ENCODE measurements at regions not wholly inside any gene's neighbourhood (a gene's known extent, or its start where the extent isn't known, plus 50 kb on each side); places are given as distances from the start of the nearest gene placed in this dataset.

DNA sequence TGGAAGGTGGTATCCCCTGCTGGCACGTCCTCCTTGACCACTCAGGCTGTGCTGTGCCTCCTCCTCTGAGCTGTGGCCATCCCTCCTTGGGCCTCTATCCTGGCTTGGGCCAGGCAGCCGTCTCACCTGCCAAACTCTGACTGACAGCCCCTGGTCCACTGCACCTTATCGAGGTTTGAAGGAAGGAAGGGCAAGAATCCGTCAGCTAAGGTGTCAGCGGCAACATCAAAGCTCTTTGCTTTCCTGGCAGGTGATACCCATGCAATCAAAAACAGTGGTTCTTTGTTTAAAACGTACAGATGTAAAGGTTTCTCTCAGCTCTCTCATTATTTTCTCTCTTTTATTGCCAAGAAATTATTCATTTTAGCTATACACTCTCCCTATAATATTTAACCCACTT lies 203.9 kb downstream of the TBXT start:
- no peak for TF ChIP-seq NR2C2 (CRISPR knock-in tag; IDR thresholded peaks at IDR 0.05)
- TF ChIP-seq, protein P1, sequence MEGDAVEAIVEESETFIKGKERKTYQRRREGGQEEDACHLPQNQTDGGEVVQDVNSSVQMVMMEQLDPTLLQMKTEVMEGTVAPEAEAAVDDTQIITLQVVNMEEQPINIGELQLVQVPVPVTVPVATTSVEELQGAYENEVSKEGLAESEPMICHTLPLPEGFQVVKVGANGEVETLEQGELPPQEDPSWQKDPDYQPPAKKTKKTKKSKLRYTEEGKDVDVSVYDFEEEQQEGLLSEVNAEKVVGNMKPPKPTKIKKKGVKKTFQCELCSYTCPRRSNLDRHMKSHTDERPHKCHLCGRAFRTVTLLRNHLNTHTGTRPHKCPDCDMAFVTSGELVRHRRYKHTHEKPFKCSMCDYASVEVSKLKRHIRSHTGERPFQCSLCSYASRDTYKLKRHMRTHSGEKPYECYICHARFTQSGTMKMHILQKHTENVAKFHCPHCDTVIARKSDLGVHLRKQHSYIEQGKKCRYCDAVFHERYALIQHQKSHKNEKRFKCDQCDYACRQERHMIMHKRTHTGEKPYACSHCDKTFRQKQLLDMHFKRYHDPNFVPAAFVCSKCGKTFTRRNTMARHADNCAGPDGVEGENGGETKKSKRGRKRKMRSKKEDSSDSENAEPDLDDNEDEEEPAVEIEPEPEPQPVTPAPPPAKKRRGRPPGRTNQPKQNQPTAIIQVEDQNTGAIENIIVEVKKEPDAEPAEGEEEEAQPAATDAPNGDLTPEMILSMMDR (IDR thresholded peaks at IDR 0.05): no peak
- TF ChIP-seq, protein P2, sequence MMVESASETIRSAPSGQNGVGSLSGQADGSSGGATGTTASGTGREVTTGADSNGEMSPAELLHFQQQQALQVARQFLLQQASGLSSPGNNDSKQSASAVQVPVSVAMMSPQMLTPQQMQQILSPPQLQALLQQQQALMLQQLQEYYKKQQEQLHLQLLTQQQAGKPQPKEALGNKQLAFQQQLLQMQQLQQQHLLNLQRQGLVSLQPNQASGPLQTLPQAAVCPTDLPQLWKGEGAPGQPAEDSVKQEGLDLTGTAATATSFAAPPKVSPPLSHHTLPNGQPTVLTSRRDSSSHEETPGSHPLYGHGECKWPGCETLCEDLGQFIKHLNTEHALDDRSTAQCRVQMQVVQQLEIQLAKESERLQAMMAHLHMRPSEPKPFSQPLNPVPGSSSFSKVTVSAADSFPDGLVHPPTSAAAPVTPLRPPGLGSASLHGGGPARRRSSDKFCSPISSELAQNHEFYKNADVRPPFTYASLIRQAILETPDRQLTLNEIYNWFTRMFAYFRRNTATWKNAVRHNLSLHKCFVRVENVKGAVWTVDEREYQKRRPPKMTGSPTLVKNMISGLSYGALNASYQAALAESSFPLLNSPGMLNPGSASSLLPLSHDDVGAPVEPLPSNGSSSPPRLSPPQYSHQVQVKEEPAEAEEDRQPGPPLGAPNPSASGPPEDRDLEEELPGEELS (CRISPR knock-in tag; IDR thresholded peaks at IDR 0.05): no peak
- TF ChIP-seq, protein P3, sequence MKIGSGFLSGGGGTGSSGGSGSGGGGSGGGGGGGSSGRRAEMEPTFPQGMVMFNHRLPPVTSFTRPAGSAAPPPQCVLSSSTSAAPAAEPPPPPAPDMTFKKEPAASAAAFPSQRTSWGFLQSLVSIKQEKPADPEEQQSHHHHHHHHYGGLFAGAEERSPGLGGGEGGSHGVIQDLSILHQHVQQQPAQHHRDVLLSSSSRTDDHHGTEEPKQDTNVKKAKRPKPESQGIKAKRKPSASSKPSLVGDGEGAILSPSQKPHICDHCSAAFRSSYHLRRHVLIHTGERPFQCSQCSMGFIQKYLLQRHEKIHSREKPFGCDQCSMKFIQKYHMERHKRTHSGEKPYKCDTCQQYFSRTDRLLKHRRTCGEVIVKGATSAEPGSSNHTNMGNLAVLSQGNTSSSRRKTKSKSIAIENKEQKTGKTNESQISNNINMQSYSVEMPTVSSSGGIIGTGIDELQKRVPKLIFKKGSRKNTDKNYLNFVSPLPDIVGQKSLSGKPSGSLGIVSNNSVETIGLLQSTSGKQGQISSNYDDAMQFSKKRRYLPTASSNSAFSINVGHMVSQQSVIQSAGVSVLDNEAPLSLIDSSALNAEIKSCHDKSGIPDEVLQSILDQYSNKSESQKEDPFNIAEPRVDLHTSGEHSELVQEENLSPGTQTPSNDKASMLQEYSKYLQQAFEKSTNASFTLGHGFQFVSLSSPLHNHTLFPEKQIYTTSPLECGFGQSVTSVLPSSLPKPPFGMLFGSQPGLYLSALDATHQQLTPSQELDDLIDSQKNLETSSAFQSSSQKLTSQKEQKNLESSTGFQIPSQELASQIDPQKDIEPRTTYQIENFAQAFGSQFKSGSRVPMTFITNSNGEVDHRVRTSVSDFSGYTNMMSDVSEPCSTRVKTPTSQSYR (CRISPR knock-in tag; IDR thresholded peaks at IDR 0.05): no peak
- TF ChIP-seq NFYB (CRISPR knock-in tag; conservative IDR thresholded peaks at IDR 0.05; ENCODE audit: low read depth): no peak
- no peak for TF ChIP-seq NR1H2 (CRISPR knock-in tag; IDR thresholded peaks at IDR 0.05)
- no peak for TF ChIP-seq CBFB (CRISPR knock-in tag; IDR thresholded peaks at IDR 0.05; ENCODE audit: low read depth)
- TF ChIP-seq, protein P4, sequence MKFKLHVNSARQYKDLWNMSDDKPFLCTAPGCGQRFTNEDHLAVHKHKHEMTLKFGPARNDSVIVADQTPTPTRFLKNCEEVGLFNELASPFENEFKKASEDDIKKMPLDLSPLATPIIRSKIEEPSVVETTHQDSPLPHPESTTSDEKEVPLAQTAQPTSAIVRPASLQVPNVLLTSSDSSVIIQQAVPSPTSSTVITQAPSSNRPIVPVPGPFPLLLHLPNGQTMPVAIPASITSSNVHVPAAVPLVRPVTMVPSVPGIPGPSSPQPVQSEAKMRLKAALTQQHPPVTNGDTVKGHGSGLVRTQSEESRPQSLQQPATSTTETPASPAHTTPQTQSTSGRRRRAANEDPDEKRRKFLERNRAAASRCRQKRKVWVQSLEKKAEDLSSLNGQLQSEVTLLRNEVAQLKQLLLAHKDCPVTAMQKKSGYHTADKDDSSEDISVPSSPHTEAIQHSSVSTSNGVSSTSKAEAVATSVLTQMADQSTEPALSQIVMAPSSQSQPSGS (CRISPR knock-in tag; IDR thresholded peaks at IDR 0.05; ENCODE audit: borderline replicate concordance, low read depth): no peak
- TF ChIP-seq FOXJ3 (CRISPR knock-in tag; IDR thresholded peaks at IDR 0.05; ENCODE audit: borderline replicate concordance): no peak
- no peak for TF ChIP-seq RELA (CRISPR knock-in tag; IDR thresholded peaks at IDR 0.05; ENCODE audit: borderline replicate concordance)
- TF ChIP-seq, protein P5, sequence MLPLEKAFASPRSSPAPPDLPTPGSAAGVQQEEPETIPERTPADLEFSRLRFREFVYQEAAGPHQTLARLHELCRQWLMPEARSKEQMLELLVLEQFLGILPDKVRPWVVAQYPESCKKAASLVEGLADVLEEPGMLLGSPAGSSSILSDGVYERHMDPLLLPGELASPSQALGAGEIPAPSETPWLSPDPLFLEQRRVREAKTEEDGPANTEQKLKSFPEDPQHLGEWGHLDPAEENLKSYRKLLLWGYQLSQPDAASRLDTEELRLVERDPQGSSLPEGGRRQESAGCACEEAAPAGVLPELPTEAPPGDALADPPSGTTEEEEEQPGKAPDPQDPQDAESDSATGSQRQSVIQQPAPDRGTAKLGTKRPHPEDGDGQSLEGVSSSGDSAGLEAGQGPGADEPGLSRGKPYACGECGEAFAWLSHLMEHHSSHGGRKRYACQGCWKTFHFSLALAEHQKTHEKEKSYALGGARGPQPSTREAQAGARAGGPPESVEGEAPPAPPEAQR (CRISPR knock-in tag; IDR thresholded peaks at IDR 0.05): no peak
- TF ChIP-seq TEAD4 (CRISPR knock-in tag; IDR thresholded peaks at IDR 0.05): no peak
